Caco-2 (cell line): ENCODE measurements at regions not wholly inside any gene's neighbourhood (a gene's known extent, or its start where the extent isn't known, plus 50 kb on each side); places are given as distances from the start of the nearest gene placed in this dataset.
"Not testable (repeated sequence)": the region's sequence is repeated elsewhere in the genome, so short reads cannot be mapped to it uniquely, and the experiment has no call there.

Source experiments
- BruUV-seq: library from RNA; stranded (reverse); fragments of 400-500 nt; replicated peaks from 2 replicates; lab custom pipeline; 2021; lab: Mats Ljungman, UMichigan
- CTCF ChIA-PET: fragments of 300-600 bp; sonication (Branson Sonifier 250); formaldehyde crosslinking; loops from one replicate; lab custom pipeline; 2022; ENCODE audit warnings: antibody characterized with exemption; lab: Charles Lee
- POLR2A ChIA-PET: fragments of 300-600 bp; sonication (Branson Sonifier 250); formaldehyde crosslinking; loops from one replicate; lab custom pipeline; 2022; ENCODE audit warnings: antibody characterized with exemption; lab: Charles Lee
- DNase-seq, 2 experiments: peaks; one replicate each; pipeline versions ENCODE4 v3.0.0 to v3.0.0-alpha.2; 2020 to 2022
- H3K27me3 ChIP-seq: replicated peaks from 2 replicates; pipeline ENCODE4 v1.6.0; 2011; ENCODE audit warnings: low read length; ENCODE audit not compliant: control insufficient read depth, insufficient read depth
- H3K36me3 ChIP-seq: 2 replicates; pipeline ENCODE4 v1.5.1; 2011; ENCODE audit warnings: low read length; ENCODE audit not compliant: control insufficient read depth, insufficient read depth
- H3K4me1 ChIP-seq: fragments of 250-450 bp; sonication (Bioruptor Pico); 2 replicates; pipeline ENCODE4 v1.5.1; 2020; ENCODE audit warnings: mild to moderate bottlenecking
- H3K4me3 ChIP-seq: 2 replicates; pipeline ENCODE4 v1.5.1; 2011; ENCODE audit warnings: low read depth, mild to moderate bottlenecking, control low read depth, low read length
- H3K9me3 ChIP-seq: fragments of 250-450 bp; sonication (Bioruptor Pico); 2 replicates; pipeline ENCODE4 v1.5.1; 2020; ENCODE audit warnings: mild to moderate bottlenecking, moderate library complexity
- H3K27ac Mint-ChIP-seq: one replicate; pipeline ENCODE4 v1.8.0; 2022; ENCODE audit warnings: mixed read lengths; ENCODE audit not compliant: unreplicated experiment
- H3K27me3 Mint-ChIP-seq: one replicate; pipeline ENCODE4 v1.8.0; 2022; ENCODE audit warnings: mixed read lengths; ENCODE audit not compliant: insufficient read depth, unreplicated experiment
- H3K36me3 Mint-ChIP-seq: one replicate; pipeline ENCODE4 v1.8.0; 2022; ENCODE audit warnings: mild to moderate bottlenecking, mixed read lengths; ENCODE audit not compliant: insufficient read depth, unreplicated experiment
- H3K4me1 Mint-ChIP-seq: one replicate; pipeline ENCODE4 v1.8.0; 2022; ENCODE audit warnings: low read depth, mixed read lengths; ENCODE audit not compliant: unreplicated experiment
- H3K4me3 Mint-ChIP-seq: one replicate; pipeline ENCODE4 v1.8.0; 2022; ENCODE audit warnings: mild to moderate bottlenecking, moderate library complexity, mixed read lengths; ENCODE audit not compliant: unreplicated experiment
- H3K9me3 Mint-ChIP-seq: one replicate; pipeline ENCODE4 v1.8.0; 2022; ENCODE audit warnings: mixed read lengths; ENCODE audit not compliant: unreplicated experiment
- CTCF ChIP-seq, 2 experiments: fragments of 200-600 bp in 1 of 2; IDR thresholded peaks; 1 replicate in 1 of 2; 2 replicates in 1 of 2; pipeline versions ENCODE4 v1.5.1 to v1.8.0; 2011 to 2022; ENCODE audit warnings: antibody characterized with exemption in 1 of 2, control low read depth in 1 of 2, inconsistent platforms in 1 of 2, low read depth in 1 of 2, low read length in 1 of 2, mild to moderate bottlenecking in 1 of 2, moderate library complexity in 1 of 2; ENCODE audit not compliant: insufficient read depth in 1 of 2, severe bottlenecking in 1 of 2, unreplicated experiment in 1 of 2
- intact Hi-C: fragments of 100-400 bp; cut with micrococcal nuclease; formaldehyde crosslinking; loops from one replicate; pipeline ENCODE4 v1.10.0; 2022; ENCODE audit not compliant: unreplicated experiment

DNA sequence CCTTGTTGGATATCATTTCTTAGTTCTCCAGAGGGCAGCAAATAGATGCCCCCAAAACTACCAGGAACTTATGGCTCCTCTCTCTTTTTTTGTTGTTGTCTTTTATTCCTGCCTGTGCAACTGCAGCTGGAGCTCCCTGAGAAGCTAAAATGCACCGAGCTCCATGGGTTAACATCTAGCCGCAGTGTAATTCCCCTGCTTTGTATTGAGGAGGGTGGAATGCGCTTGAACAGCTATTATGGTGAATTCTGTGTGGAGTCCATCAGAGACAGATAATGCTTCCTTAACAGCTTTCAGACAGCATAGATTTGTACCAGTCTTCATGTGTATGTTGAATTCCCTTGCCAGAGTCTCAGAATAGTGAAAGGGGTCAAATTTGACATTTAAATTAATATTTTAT is 475.2 kb upstream of the FRG2C start:
- Mint-ChIP-seq H3K4me1 (no peaks in the 10 kb centered on the region), H3K4me3 (no peak overlapping the region), H3K9me3 (no peaks in the 10 kb centered on the region), H3K27ac (no peak overlapping the region), H3K27me3 (peaks cover 3% of the 10 kb centered on the region), H3K36me3 (no peaks in the 10 kb centered on the region)
- Histone ChIP-seq H3K4me1 (no peaks in the 10 kb centered on the region), H3K27me3 (no peaks in the 10 kb centered on the region), H3K4me3 (no peak overlapping the region), H3K36me3 (no peaks in the 10 kb centered on the region), H3K9me3 (no peaks in the 10 kb centered on the region)
- POLR2A ChIA-PET, result no interaction called here
- intact Hi-C loops, result no loop called here
- no peak for DNase-seq
- TF ChIP-seq CTCF (IDR thresholded peaks at IDR 0.05; ENCODE audit: insufficient read depth in 1 of 2, low read depth in 1 of 2, low read length in 1 of 2, severe bottlenecking in 1 of 2, unreplicated experiment in 1 of 2), result no peak
- CTCF ChIA-PET, result no interaction called here
- BruUV-seq, result no TSS peak

DNA sequence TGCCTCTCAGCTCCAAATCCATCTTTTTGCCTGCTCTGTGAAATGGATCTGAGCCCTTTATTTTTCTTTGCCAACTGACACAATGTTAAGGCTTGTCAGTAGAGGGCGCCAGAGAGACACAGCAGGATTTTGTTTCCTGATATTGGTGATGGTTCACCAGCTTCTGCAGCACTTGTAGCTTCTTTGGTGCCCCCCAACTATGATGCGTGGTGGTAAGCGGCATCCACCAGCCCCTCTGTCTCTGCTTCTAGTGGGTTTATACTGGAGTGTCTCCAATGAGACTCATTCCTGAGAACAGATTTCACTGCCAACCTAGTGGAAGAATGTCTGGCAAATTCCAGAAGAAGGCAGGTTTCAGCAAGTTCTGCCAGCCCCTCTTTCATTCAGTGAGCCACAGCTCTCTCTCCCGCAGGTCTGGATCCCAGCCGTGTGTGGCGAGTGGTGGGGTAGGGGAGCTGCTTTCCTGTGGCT is 471.9 kb upstream of the FRG2C start:
- Mint-ChIP-seq H3K9me3 (no peaks in the 10 kb centered on the region), H3K27ac (no peak overlapping the region), H3K27me3 (no peaks in the 10 kb centered on the region), H3K4me1 (no peaks in the 10 kb centered on the region), H3K4me3 (no peak overlapping the region), H3K36me3 (no peaks in the 10 kb centered on the region)
- no peaks in the 10 kb centered on the region for H3K27me3 ChIP-seq
- ChIA-PET CTCF (interaction anchor here (0.6 to 1.4 kb wide), 3 partner anchors 17 to 244 kb away, joined by 3 to 4 read pairs (median 3); no protein-coding TSS in a partner anchor), POLR2A (no interaction called here)
- no peaks in the 10 kb centered on the region for H3K4me1 ChIP-seq
- no peaks in the 10 kb centered on the region for H3K36me3 ChIP-seq
- no peak overlapping the region for H3K4me3 ChIP-seq
- peak; percentile 79 to 82 for TF ChIP-seq CTCF (IDR thresholded peaks at IDR 0.05; ENCODE audit: insufficient read depth in 1 of 2, low read depth in 1 of 2, low read length in 1 of 2, severe bottlenecking in 1 of 2, unreplicated experiment in 1 of 2)
- peak; percentile 37 to 67 for DNase-seq
- no peaks in the 10 kb centered on the region for H3K9me3 ChIP-seq
- intact Hi-C loops, result loop anchor here (1.0 to 5.0 kb wide), 3 partner anchors 229 to 360 kb away; no protein-coding TSS in a partner anchor
- no TSS peak for BruUV-seq

- Mint-ChIP-seq H3K36me3 (no peaks in the 10 kb centered on the region), H3K9me3 (no peaks in the 10 kb centered on the region), H3K27me3 (no peaks in the 10 kb centered on the region), H3K4me3 (no peak overlapping the region), H3K4me1 (no peaks in the 10 kb centered on the region), H3K27ac (no peak overlapping the region)
- Histone ChIP-seq H3K4me1 (no peaks in the 10 kb centered on the region), H3K27me3 (no peaks in the 10 kb centered on the region), H3K4me3 (no peak overlapping the region), H3K9me3 (no peaks in the 10 kb centered on the region), H3K36me3 (no peaks in the 10 kb centered on the region)
- ChIA-PET POLR2A (no interaction called here), CTCF (no interaction called here)
- DNase-seq, result no peak
- no TSS peak for BruUV-seq
- intact Hi-C loops, result loop anchor here (2.0 to 5.0 kb wide), 2 partner anchors 227 to 359 kb away; no protein-coding TSS in a partner anchor
- no peak for TF ChIP-seq CTCF (IDR thresholded peaks at IDR 0.05; ENCODE audit: insufficient read depth in 1 of 2, low read depth in 1 of 2, low read length in 1 of 2, severe bottlenecking in 1 of 2, unreplicated experiment in 1 of 2)
Measured at GRCh38 chr3:75193797-75194196, 470.3 kb upstream of the FRG2C start.

DNA sequence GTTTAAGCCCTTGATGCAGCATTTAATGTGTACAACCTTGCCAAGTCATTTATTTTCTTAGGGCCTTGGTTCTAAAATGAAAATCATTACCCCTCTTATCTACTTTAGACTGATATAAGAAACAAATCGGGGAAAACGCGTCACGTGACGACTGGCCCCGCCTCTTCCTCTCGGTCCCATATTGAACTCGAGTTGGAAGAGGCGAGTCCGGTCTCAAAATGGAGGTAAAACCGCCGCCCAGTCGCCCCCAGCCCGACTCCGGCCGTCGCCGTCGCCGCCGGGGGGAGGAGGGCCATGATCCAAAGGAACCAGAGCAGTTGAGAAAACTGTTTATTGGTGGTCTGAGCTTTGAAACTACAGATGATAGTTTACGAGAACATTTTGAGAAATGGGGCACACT is 449.8 kb upstream of the FRG2C start:
- BruUV-seq, H3K9me3 ChIP-seq: not testable (repeated sequence)

More for the DNA sequence above, 449.8 kb upstream of the FRG2C start:
- DNase-seq, H3K9me3 Mint-ChIP-seq, H3K27me3 Mint-ChIP-seq, H3K4me1 ChIP-seq, H3K36me3 Mint-ChIP-seq, H3K36me3 ChIP-seq, H3K27ac Mint-ChIP-seq, H3K4me3 Mint-ChIP-seq, CTCF ChIA-PET, H3K4me1 Mint-ChIP-seq, H3K4me3 ChIP-seq, H3K27me3 ChIP-seq, intact Hi-C loops, POLR2A ChIA-PET: not testable (repeated sequence)
